WTC11 (cell line): ENCODE measurements at regions not wholly inside any gene's neighbourhood (a gene's known extent, or its start where the extent isn't known, plus 50 kb on each side); places are given as distances from the start of the nearest gene placed in this dataset.

Experiments used
- ATAC-seq: fragments of 200-7000 bp; cut with Tn5 transposase; 2 replicates; pipeline ENCODE4 v1.10.0; 2021; ENCODE audit warnings: mild to moderate bottlenecking, moderate library complexity
- CTCF ChIA-PET: fragments of 300-600 bp; sonication (Branson Sonifier 250); formaldehyde crosslinking; loops from one replicate; lab custom pipeline; 2021; ENCODE audit warnings: antibody characterized with exemption; lab: Charles Lee
- POLR2A ChIA-PET: fragments of 350-600 bp; sonication (Branson Sonifier 250); formaldehyde crosslinking; loops from one replicate; lab custom pipeline; 2021; ENCODE audit warnings: antibody characterized with exemption; lab: Charles Lee
- DNase-seq: peaks from one replicate; pipeline ENCODE4 v3.0.0; 2021; ENCODE audit warnings: low spot score
- H3K27ac Mint-ChIP-seq: 2 replicates; pipeline ENCODE4 v1.8.0; 2021; ENCODE audit warnings: mixed read lengths
- H3K27me3 Mint-ChIP-seq: 2 replicates; pipeline ENCODE4 v1.8.0; 2021; ENCODE audit warnings: low read depth, mild to moderate bottlenecking, moderate library complexity, mixed read lengths
- H3K36me3 Mint-ChIP-seq: 2 replicates; pipeline ENCODE4 v1.8.0; 2021; ENCODE audit warnings: mixed read lengths
- H3K4me1 Mint-ChIP-seq: 2 replicates; pipeline ENCODE4 v1.8.0; 2022; ENCODE audit warnings: mixed read lengths
- H3K4me3 Mint-ChIP-seq: 2 replicates; pipeline ENCODE4 v1.8.0; 2021; ENCODE audit warnings: mild to moderate bottlenecking, moderate library complexity, mixed read lengths
- H3K9me3 Mint-ChIP-seq: 2 replicates; pipeline ENCODE4 v1.8.0; 2021; ENCODE audit warnings: mixed read lengths
- CTCF ChIP-seq: fragments of 200-600 bp; IDR thresholded peaks from 2 replicates; pipeline ENCODE4 v1.8.0; 2022; ENCODE audit warnings: antibody characterized with exemption
- E2F1 ChIP-seq: sonication (generic); formaldehyde crosslinking; IDR thresholded peaks from 2 replicates; pipeline ENCODE4 v1.8.0; 2022; ENCODE audit warnings: mild to moderate bottlenecking, missing genetic modification reagents
- E2F5 ChIP-seq: sonication (generic); formaldehyde crosslinking; IDR thresholded peaks from 2 replicates; pipeline ENCODE4 v1.8.1; 2022; ENCODE audit warnings: mild to moderate bottlenecking, moderate library complexity, missing genetic modification reagents
- ELF4 ChIP-seq: sonication (generic); formaldehyde crosslinking; IDR thresholded peaks from 2 replicates; pipeline ENCODE4 v1.8.1; 2022; ENCODE audit warnings: low read depth, mild to moderate bottlenecking, moderate library complexity, missing genetic modification reagents
- ETV6 ChIP-seq: sonication (generic); formaldehyde crosslinking; IDR thresholded peaks from 2 replicates; pipeline ENCODE4 v1.8.1; 2022; ENCODE audit warnings: mild to moderate bottlenecking, missing genetic modification reagents
- HMGA2 ChIP-seq: fragments of 250-450 bp; sonication (Bioruptor Pico); IDR thresholded peaks from 2 replicates; pipeline ENCODE4 v1.4.0; 2021; ENCODE audit warnings: mild to moderate bottlenecking, moderate library complexity
- HMGXB4 ChIP-seq: sonication (generic); formaldehyde crosslinking; IDR thresholded peaks from 2 replicates; pipeline ENCODE4 v1.8.1; 2023; ENCODE audit warnings: mild to moderate bottlenecking, moderate library complexity, missing genetic modification reagents
- IRF1 ChIP-seq: sonication (generic); formaldehyde crosslinking; IDR thresholded peaks from 2 replicates; pipeline ENCODE4 v1.8.0; 2023; ENCODE audit warnings: missing genetic modification reagents
- JAZF1 ChIP-seq: fragments of 250-450 bp; sonication (Bioruptor Pico); IDR thresholded peaks from 2 replicates; pipeline ENCODE4 v1.9.0; 2021; ENCODE audit warnings: moderate library complexity, mild to moderate bottlenecking, inconsistent platforms
- MLX ChIP-seq: sonication (generic); formaldehyde crosslinking; IDR thresholded peaks from 2 replicates; pipeline ENCODE4 v1.8.1; 2023; ENCODE audit warnings: mild to moderate bottlenecking, missing genetic modification reagents, moderate library complexity
- OVOL2 ChIP-seq: fragments of 250-450 bp; sonication (Bioruptor Pico); IDR thresholded peaks from 2 replicates; pipeline ENCODE4 v1.9.0; 2021; ENCODE audit warnings: mild to moderate bottlenecking, borderline replicate concordance
- PREB ChIP-seq: sonication (generic); formaldehyde crosslinking; IDR thresholded peaks from 2 replicates; pipeline ENCODE4 v1.8.1; 2022; ENCODE audit warnings: mild to moderate bottlenecking, missing genetic modification reagents, moderate library complexity, borderline replicate concordance
- TP53 ChIP-seq: sonication (generic); formaldehyde crosslinking; IDR thresholded peaks from 2 replicates; pipeline ENCODE4 v1.8.1; 2023; ENCODE audit warnings: mild to moderate bottlenecking, missing genetic modification reagents
- ZMAT4 ChIP-seq: fragments of 250-450 bp; sonication (Bioruptor Pico); IDR thresholded peaks from 2 replicates; pipeline ENCODE4 v1.9.0; 2021; ENCODE audit warnings: mild to moderate bottlenecking
- ZNF232 ChIP-seq: sonication (generic); formaldehyde crosslinking; IDR thresholded peaks from 2 replicates; pipeline ENCODE4 v1.8.0; 2022; ENCODE audit warnings: mild to moderate bottlenecking, missing genetic modification reagents
- ZNF396 ChIP-seq: fragments of 250-450 bp; sonication (Bioruptor Pico); IDR thresholded peaks from 2 replicates; pipeline ENCODE4 v1.8.0; 2021; ENCODE audit warnings: mild to moderate bottlenecking, moderate library complexity, borderline replicate concordance
- ZNF512 ChIP-seq: sonication (generic); formaldehyde crosslinking; IDR thresholded peaks from 2 replicates; pipeline ENCODE4 v1.8.1; 2022; ENCODE audit warnings: missing genetic modification reagents, borderline replicate concordance

- no peak for DNase-seq
- Mint-ChIP-seq H3K9me3 (no peaks in the 10 kb centered on the region), H3K27ac (peak overlapping the region; percentile 35; the same call in 1 of the 2 replicates), H3K27me3 (peaks cover 8% of the 10 kb centered on the region; the same call in 1 of the 2 replicates), H3K4me1 (peaks cover 61% of the 10 kb centered on the region), H3K4me3 (no peak overlapping the region), H3K36me3 (no peaks in the 10 kb centered on the region)
- no peak for ATAC-seq
- CTCF ChIA-PET: interaction anchor here (1.4 to 2.7 kb wide), 2 partner anchors 141 to 174 kb away, joined by 3 to 9 read pairs; no protein-coding TSS in a partner anchor
- no peak for TF ChIP-seq E2F5 (CRISPR knock-in tag)
- TF ChIP-seq ELF4 (CRISPR knock-in tag): no peak
- TF ChIP-seq ZMAT4 (CRISPR knock-in tag): no peak
- TF ChIP-seq ZNF396 (CRISPR knock-in tag): no peak
- TF ChIP-seq IRF1 (CRISPR knock-in tag): no peak
- no peak for TF ChIP-seq HMGXB4
- no peak for TF ChIP-seq ZNF512 (CRISPR knock-in tag)
- TF ChIP-seq ETV6 (CRISPR knock-in tag): no peak
- TF ChIP-seq JAZF1: no peak
- TF ChIP-seq TP53 (CRISPR knock-in tag): no peak
- no peak for TF ChIP-seq ZNF232 (CRISPR knock-in tag)
- TF ChIP-seq E2F1 (CRISPR knock-in tag): no peak
- no peak for TF ChIP-seq PREB (CRISPR knock-in tag)
- TF ChIP-seq HMGA2 (CRISPR knock-in tag): no peak
- TF ChIP-seq OVOL2 (CRISPR knock-in tag): no peak
- TF ChIP-seq CTCF: no peak
- no peak for TF ChIP-seq MLX (CRISPR knock-in tag)
- POLR2A ChIA-PET: no interaction called here
Observed at GRCh38 chr4:138696771-138697170, 318.8 kb upstream of the NOCT start.
